ENCODE measurements at regions not wholly inside any gene's neighbourhood (a gene's known extent, or its start where the extent isn't known, plus 50 kb on each side); places are given as distances from the start of the nearest gene placed in this dataset.
A peak's percentile ranks its signal among the peaks of the same experiment; 100 is the strongest.

DNA sequence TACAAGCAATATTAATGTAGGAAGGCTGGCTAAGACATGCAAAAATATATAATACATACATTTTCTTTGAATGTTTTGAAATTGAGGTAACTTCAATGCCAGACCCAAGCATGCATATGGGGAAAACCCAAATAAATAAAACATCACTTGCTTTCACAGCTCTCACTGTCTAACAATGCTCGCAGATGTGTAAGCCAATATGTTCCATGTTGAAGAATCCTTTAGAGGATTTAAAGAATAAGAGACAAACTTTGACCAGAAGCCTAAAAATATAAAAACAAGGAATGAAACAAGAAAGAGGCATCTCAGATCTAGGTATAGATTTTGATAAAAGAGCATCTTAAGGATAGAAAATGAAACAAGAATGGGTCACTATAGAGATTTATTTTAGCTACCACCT, 354.2 kb downstream of the CDH10 start:
- intact Hi-C loops (cut with DNase I) = no loop called here
- DNase-seq = no peak

- intact Hi-C loops (cut with DNase I) = no loop called here
- no peak for DNase-seq
Observed at GRCh38 chr5:24291916-24292315, 352.9 kb downstream of the CDH10 start.

DNA sequence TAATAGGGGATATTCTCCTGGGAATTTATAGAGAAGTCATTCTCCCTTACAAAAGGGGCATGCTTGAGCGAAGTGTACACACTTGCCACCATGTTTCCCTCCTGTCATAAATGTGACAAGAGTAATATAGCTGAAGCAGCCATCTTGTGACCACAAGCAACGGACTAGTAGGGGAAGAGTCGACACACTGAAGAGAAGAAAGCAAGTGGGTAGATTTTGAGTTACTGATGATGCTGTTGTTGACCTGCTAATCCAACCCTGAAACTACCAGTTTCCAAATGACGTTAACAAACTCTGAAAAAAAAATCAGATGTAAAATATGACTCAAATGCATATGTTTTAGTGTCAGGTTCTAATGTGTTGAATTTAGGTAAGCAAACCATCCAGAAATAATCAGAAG, 350.4 kb downstream of the CDH10 start:
- no peak for DNase-seq
- intact Hi-C loops (cut with DNase I) = no loop called here

DNA sequence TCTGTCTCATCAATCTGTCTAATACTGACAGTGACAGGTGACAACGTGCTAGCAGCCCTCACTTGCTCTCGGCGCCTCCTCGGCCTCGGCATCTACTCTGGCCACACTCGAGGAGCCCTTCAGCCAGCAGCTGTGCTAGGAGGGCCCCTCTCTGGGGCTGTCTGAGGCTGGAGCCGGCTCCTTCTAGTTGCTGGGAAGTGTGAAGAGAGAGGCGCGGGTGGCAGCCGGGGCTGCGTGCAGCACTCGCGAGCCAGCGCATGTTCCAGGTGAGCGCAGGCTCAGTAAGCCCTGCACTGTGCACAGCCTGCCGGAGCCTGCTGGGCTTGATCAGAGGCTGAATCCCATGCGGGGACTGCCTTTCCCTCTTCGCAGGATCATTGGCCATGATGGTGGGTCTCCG, 330.7 kb downstream of the CDH10 start:
- no peak for DNase-seq
- intact Hi-C loops (cut with DNase I) = no loop called here

GRCh38 chr5:24320643-24321042, 324.1 kb downstream of the CDH10 start:
- no peak for DNase-seq

GRCh38 chr5:24325306-24325832, 319.4 kb downstream of the CDH10 start:
- no peak for DNase-seq
- intact Hi-C loops (cut with DNase I) = no loop called here

More at GRCh38 chr5:24320643-24321042, 324.1 kb downstream of the CDH10 start:
- intact Hi-C loops (cut with DNase I) = no loop called here

DNA sequence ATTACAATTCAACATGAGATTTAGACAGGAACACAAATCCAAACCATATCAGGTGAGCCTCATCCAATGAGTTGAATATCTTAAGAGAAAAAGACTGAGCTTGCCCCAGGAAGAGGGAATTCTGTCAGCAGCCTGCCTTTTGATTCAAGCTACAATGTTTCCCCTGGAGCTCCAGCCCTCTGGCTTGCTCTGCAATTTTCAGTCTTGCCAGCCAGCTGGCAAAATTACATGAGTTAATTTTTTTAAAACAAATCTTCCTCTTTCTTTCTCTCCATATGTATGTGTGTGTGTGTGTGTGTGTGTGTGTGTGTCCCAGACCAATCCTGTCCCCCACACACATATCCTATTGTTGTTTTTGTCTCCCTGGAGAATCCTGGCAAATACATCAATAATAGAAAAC, 313.2 kb downstream of the CDH10 start:
- intact Hi-C loops (cut with DNase I) = no loop called here
- DNase-seq = no peak

DNA sequence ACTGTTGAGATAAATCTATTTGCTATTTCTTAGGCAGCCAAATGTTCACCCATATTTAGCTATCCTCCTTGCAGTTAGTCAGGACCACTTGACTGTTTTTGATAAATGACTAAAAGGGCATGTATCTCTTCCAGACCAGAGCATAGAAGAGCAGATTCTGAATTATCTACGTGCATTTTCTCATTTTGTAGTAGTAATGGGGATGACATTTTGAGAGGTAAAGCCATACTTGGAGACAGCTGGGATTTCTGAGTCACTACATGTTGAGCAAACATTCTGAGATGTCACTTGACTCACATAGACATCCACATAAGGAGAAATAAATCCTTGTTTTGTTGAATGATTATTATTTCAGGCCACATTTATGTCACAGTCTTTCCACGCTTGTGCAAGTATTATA, 297.6 kb downstream of the CDH10 start:
- no peak for DNase-seq
- intact Hi-C loops (cut with DNase I) = no loop called here

GRCh38 chr5:24351285-24351684, 293.5 kb downstream of the CDH10 start:
- intact Hi-C loops (cut with DNase I) = no loop called here
- DNase-seq = no peak

- DNase-seq = no peak
Observed at GRCh38 chr5:24353016-24353415, 291.8 kb downstream of the CDH10 start.

DNA sequence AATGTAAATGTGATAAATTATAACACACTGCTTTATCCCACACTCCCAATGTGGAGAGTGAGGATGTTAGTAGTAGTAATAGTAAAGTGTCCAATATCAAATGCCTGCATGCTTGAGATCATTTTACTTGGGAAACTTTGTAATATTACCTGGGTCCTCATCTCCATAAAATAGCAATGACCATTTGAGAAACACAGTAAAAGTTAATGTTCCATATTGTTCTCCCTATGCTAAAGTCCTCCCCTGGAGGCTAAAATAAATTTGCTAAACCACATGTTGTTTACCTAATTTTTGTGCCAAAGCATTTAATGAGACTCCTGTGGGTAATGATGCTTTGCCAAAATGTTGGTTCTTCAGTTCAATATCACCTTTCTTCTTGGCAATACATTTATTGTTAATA, 291.2 kb downstream of the CDH10 start:
- intact Hi-C loops (cut with DNase I) = no loop called here
- no peak for DNase-seq

More at GRCh38 chr5:24353016-24353415, 291.8 kb downstream of the CDH10 start:
- intact Hi-C loops (cut with DNase I) = no loop called here

DNA sequence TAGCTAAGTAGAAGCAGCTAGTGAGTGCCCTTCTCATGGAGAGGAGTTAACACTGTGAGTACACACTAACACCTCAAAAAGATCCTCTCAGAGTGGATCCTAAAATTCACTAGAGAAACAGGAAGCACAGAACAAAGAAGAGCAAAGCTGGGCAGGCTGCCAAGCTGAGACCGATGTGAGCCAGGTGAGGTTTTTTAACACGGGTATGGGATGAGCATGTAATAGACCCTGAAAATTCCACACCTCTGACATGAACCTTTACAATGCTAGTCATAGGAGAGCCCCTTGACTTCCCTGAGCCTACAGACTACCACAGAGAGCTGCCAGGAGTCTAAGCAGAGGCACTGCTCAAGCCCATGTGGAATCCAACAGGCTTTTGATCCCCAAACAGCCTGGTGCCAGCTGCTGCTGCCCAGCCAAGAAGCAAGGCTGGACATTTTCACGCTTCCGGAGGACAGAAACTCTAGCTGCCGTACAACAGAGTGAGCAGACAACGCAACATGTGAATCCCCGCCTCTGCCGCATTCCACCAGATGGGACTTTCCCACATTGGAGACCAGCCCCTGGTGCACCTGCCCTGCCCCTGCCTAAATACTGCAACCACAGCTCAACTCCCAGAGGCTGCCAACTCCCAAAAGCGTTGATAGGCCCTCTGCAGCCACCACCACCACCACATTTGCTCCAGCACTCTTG, 280.8 kb downstream of the CDH10 start:
- intact Hi-C loops (cut with DNase I) = no loop called here
- no peak for DNase-seq

DNA sequence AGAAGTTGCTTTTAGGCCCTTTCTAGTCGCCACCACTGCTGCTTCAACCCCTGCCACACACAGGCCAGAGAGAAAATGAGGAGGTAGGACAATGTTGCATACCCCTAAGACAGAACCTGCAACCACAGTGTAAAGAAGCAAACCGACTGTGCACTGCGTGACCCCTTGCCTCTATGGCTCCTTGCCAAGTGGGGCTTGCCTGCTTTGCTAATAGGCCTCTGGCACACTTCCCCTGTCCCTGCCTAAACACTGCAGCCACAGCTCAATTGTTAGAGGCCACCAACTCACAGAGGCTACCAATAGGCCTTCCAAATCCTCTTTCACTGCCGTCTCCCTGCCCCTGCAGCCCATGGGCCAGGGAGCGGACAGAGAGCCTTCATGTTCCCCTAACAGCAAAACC, 280.1 kb downstream of the CDH10 start:
- DNase-seq = peak in 6 of 42 donors; percentile 1 to 47 (median 18)
- intact Hi-C loops (cut with DNase I) = no loop called here

- intact Hi-C loops (cut with DNase I) = no loop called here
- DNase-seq = no peak
Observed at GRCh38 chr5:24365406-24365805, 279.4 kb downstream of the CDH10 start.

GRCh38 chr5:24367216-24367615, 277.6 kb downstream of the CDH10 start:
- no peak for DNase-seq
- intact Hi-C loops (cut with DNase I) = no loop called here

GRCh38 chr5:24368115-24368514, 276.7 kb downstream of the CDH10 start:
- intact Hi-C loops (cut with DNase I) = no loop called here
- no peak for DNase-seq

DNA sequence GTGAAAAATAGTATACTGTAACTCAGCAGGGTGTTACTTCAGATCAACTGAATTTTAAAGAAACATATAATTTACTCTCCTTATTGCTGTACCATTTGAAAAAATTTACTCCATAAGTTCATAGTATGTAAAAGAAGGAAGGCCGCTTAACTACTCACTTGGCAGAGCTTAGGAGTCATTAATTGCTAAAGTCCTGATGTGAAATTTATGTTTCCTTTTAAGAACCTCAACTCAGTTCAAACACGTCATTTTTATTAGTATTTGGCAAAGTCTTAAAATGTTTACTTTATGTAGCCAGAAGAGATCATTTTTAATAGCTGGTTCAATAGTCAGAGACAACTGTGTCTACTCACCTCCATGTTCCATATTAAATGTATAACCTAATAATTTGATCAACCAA, 268.6 kb downstream of the CDH10 start:
- intact Hi-C loops (cut with DNase I) = no loop called here
- DNase-seq = no peak

DNA sequence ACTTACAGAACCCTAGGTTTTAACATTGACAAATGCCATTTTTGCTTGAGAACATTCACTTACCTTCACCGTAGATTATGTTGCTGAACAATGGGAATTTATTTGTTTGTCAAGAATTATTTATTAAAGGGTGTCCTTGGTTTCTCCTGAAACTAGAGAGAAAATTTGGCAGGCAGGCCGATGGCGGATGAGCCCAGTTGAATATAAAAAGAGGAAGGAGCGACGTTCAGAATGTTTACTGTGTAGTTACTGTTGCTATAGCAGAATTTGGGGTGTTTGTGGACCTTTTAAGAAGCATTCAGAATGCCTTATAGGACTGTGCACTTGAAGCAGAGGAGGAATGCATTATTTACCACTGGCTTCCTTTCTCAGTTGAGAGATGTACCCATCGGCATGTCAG, 268.2 kb downstream of the CDH10 start:
- intact Hi-C loops (cut with DNase I) = no loop called here
- DNase-seq = no peak

DNA sequence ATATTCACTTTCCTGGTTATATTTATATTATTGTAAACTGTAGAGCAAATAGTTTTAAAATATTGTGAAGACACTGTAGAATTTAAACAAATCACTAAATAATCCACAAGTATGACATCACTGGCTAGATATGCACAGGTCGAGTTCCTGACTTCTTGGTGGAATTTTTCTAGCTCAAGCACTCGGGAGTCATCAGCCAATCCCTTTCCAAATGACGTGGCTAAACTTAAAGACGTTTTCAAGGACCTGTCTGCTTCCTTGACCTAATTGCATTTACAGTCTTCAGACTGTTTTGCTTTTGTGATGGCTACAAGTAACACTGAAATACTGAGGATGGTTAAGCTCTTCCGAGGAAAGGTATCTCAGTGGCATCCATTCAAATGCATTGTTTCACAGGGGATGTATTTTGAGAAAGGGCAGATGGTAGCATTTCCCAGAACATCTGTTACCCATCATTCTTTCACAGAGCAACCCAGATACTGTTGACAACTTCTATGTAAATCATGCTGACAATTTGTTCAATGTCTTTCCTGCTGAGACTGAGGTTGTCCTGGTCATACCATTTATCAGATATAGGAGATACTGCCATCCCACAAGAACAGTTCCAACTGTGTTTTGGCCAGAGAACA, 262.8 kb downstream of the CDH10 start:
- no peak for DNase-seq
- intact Hi-C loops (cut with DNase I) = no loop called here

DNA sequence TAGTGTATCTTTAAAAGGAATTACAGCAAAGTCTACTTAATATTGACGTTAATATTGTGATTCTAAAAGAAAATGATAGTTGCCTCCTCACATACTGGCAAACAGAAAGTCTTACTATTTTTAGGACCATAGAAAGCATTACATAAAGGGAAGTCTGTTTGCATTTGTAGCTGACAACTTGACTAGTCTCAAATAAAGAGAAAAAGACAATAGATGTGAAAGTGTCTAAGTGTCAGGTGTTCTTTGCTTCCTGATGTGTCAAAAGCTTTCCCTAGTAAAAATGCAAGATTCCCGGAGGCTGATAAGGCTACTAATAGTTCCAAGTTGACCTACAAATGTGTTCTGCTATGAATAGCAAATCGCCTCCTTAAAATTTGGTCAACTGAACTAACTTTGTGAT, 259.7 kb downstream of the CDH10 start:
- intact Hi-C loops (cut with DNase I) = no loop called here
- DNase-seq = no peak

DNA sequence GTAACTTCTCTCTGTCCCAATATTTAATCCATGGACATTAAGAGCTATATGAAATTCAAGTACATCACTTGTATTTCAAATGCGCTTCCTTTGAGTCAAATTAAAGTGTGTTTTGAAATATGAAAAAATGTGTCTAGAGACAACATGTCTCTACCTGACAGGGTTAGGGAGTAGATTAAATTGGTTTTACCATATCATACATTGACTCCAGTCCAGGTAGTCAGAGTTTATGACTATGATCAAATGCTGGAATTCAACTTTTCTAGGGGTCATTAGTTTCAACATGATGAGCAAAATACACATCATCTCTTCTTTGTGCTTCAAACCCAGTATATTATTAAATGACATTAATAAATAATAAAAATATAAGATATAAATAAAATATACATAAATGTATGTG, 259.2 kb downstream of the CDH10 start:
- intact Hi-C loops (cut with DNase I) = no loop called here
- no peak for DNase-seq
